ENCODE measurements at regions not wholly inside any gene's neighbourhood (a gene's known extent, or its start where the extent isn't known, plus 50 kb on each side); places are given as distances from the start of the nearest gene placed in this dataset.

DNA sequence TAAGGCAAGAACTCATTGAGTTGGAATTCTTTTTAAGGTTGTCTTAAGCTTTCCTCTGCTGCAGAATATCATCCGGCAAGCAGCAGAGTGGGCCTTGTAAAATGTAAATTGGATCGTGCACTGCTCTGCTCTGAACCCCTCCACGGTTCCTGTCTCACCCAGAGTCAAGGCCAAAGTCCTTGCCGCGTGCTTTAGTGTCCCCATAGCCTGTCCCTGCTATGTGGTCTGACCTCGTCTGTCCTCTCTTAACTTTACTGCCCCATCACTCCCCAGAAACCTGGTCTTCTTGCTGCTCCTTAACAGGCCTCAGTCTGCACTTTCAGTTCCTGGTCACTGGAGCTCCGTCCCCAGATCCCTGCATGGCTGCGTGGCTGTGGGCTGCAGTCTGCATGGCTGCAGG, 121.6 kb upstream of the SDK1 start:
- TF ChIP-seq, protein P1, sequence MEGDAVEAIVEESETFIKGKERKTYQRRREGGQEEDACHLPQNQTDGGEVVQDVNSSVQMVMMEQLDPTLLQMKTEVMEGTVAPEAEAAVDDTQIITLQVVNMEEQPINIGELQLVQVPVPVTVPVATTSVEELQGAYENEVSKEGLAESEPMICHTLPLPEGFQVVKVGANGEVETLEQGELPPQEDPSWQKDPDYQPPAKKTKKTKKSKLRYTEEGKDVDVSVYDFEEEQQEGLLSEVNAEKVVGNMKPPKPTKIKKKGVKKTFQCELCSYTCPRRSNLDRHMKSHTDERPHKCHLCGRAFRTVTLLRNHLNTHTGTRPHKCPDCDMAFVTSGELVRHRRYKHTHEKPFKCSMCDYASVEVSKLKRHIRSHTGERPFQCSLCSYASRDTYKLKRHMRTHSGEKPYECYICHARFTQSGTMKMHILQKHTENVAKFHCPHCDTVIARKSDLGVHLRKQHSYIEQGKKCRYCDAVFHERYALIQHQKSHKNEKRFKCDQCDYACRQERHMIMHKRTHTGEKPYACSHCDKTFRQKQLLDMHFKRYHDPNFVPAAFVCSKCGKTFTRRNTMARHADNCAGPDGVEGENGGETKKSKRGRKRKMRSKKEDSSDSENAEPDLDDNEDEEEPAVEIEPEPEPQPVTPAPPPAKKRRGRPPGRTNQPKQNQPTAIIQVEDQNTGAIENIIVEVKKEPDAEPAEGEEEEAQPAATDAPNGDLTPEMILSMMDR (IDR thresholded peaks at IDR 0.05) = no peak
- TF ChIP-seq EP300 (IDR thresholded peaks at IDR 0.05) (no peak), POLR2A (IDR thresholded peaks at IDR 0.05) (no peak)
